IMR-90 (cell line): ENCODE measurements at regions not wholly inside any gene's neighbourhood (a gene's known extent, or its start where the extent isn't known, plus 50 kb on each side); places are given as distances from the start of the nearest gene placed in this dataset.

Experiments
- ATAC-seq: fragments of 200-7000 bp; cut with Tn5 transposase; 2 replicates; pipeline ENCODE4 v1.9.1; 2020; ENCODE audit warnings: low read depth, mild to moderate bottlenecking, moderate library complexity
- BruUV-seq: library from RNA; stranded (reverse); fragments of 400-500 nt; replicated peaks from 2 replicates; lab custom pipeline; 2021; lab: Mats Ljungman, UMichigan
- CTCF ChIA-PET: fragments of 300-600 bp; formaldehyde crosslinking; extraction: SDS; loops from one replicate; lab custom pipeline; 2021; ENCODE audit warnings: antibody characterized with exemption; lab: Yijun Ruan, JAX
- POLR2A ChIA-PET: fragments of 300-600 bp; sonication (Branson Sonifier 250); formaldehyde crosslinking; loops from one replicate; lab custom pipeline; 2022; ENCODE audit warnings: antibody characterized with exemption; ENCODE audit not compliant: unreplicated experiment; lab: Charles Lee
- DNase-seq: peaks from one replicate; pipeline ENCODE4 v3.0.0; 2013
- H2AFZ ChIP-seq: replicated peaks from 2 replicates; pipeline ENCODE3; 2013; ENCODE audit warnings: low read length, mild to moderate bottlenecking; ENCODE audit not compliant: poor library complexity
- H2AK5ac ChIP-seq: 2 replicates; pipeline ENCODE4 v1.6.1; 2013; ENCODE audit warnings: low read depth, low read length, inconsistent platforms
- H2AK9ac ChIP-seq: replicated peaks from 2 replicates; pipeline ENCODE3; 2013; ENCODE audit warnings: mild to moderate bottlenecking, low read depth, low read length, moderate library complexity; ENCODE audit not compliant: poor library complexity
- H2BK120ac ChIP-seq: 2 replicates; pipeline ENCODE4 v1.6.1; 2013; ENCODE audit warnings: low read depth, low read length, inconsistent platforms
- H2BK15ac ChIP-seq: 3 replicates; pipeline ENCODE4 v1.6.1; 2013; ENCODE audit warnings: low read depth, low read length, inconsistent platforms
- H2BK20ac ChIP-seq: 2 replicates; pipeline ENCODE4 v1.6.1; 2013; ENCODE audit warnings: low read depth, mild to moderate bottlenecking, inconsistent platforms, low read length, moderate library complexity
- H2BK5ac ChIP-seq: 2 replicates; pipeline ENCODE4 v1.6.1; 2013; ENCODE audit warnings: mild to moderate bottlenecking, low read depth, low read length, inconsistent platforms; ENCODE audit not compliant: poor library complexity, severe bottlenecking
- H3K14ac ChIP-seq: replicated peaks from 2 replicates; pipeline ENCODE4 v1.6.1; 2013; ENCODE audit warnings: low read depth, low read length, inconsistent platforms
- H3K18ac ChIP-seq: 2 replicates; pipeline ENCODE4 v1.6.1; 2013; ENCODE audit warnings: low read depth, low read length, control low read depth
- H3K23ac ChIP-seq: 2 replicates; pipeline ENCODE4 v1.6.1; 2013; ENCODE audit warnings: low read depth, low read length, inconsistent platforms
- H3K27ac ChIP-seq: 2 replicates; pipeline ENCODE4 v1.5.1; 2013; ENCODE audit warnings: mild to moderate bottlenecking, control low read depth, low read length; ENCODE audit not compliant: insufficient read depth
- H3K27me3 ChIP-seq: 2 replicates; pipeline ENCODE4 v1.6.1; 2013; ENCODE audit warnings: low read length; ENCODE audit not compliant: control insufficient read depth, insufficient read depth
- H3K36me3 ChIP-seq: 2 replicates; pipeline ENCODE4 v1.6.1; 2013; ENCODE audit warnings: low read length, mixed read lengths; ENCODE audit not compliant: control insufficient read depth, insufficient read depth
- H3K4ac ChIP-seq: 2 replicates; pipeline ENCODE4 v1.6.1; 2013; ENCODE audit warnings: low read depth, low read length, inconsistent platforms
- H3K4me1 ChIP-seq: 2 replicates; pipeline ENCODE4 v1.6.1; 2013; ENCODE audit warnings: low read length, mixed read lengths; ENCODE audit not compliant: control insufficient read depth, insufficient read depth
- H3K4me2 ChIP-seq: 2 replicates; pipeline ENCODE4 v1.6.1; 2013; ENCODE audit warnings: low read depth, mild to moderate bottlenecking, control low read depth, low read length, moderate library complexity
- H3K4me3 ChIP-seq: 2 replicates; pipeline ENCODE4 v1.5.1; 2013; ENCODE audit warnings: low read depth, mild to moderate bottlenecking, control low read depth, low read length, moderate library complexity; ENCODE audit not compliant: insufficient read depth
- H3K56ac ChIP-seq: 2 replicates; pipeline ENCODE4 v1.6.1; 2013; ENCODE audit warnings: low read length, inconsistent platforms; ENCODE audit not compliant: insufficient read depth; ENCODE audit errors: extremely low read depth
- H3K79me1 ChIP-seq, 2 experiments: 2 replicates each; pipeline ENCODE4 v1.6.1; 2013; ENCODE audit warnings: low read length in 2 of 2, inconsistent platforms in 1 of 2, low read depth in 1 of 2
- H3K9ac ChIP-seq: 2 replicates; pipeline ENCODE4 v1.6.1; 2013; ENCODE audit warnings: low read depth, low read length, control low read depth
- H3K9me1 ChIP-seq: 2 replicates; pipeline ENCODE4 v1.6.1; 2013; ENCODE audit warnings: low read length, inconsistent platforms; ENCODE audit not compliant: insufficient read depth
- H3K9me3 ChIP-seq: 2 replicates; pipeline ENCODE4 v1.6.1; 2013; ENCODE audit warnings: low read length; ENCODE audit not compliant: control insufficient read depth, insufficient read depth
- H4K20me1 ChIP-seq: 2 replicates; pipeline ENCODE4 v1.6.1; 2013; ENCODE audit warnings: low read length, inconsistent platforms; ENCODE audit not compliant: insufficient read depth
- H4K5ac ChIP-seq: 2 replicates; pipeline ENCODE4 v1.6.1; 2013; ENCODE audit warnings: mild to moderate bottlenecking, low read depth, low read length, control low read depth
- H4K8ac ChIP-seq, 2 experiments: 2 replicates each; pipeline ENCODE4 v1.6.1; 2013; ENCODE audit warnings: low read depth in 2 of 2, low read length in 2 of 2, control low read depth in 1 of 2, inconsistent platforms in 1 of 2
- H4K91ac ChIP-seq: 2 replicates; pipeline ENCODE4 v1.6.1; 2013; ENCODE audit warnings: low read depth, low read length, inconsistent platforms; ENCODE audit not compliant: insufficient read depth
- BHLHE40 ChIP-seq: fragments of 150-350 bp; IDR thresholded peaks from 2 replicates; pipeline ENCODE4 v1.6.1; 2016; ENCODE audit warnings: mild to moderate bottlenecking, low read depth, low read length
- CEBPB ChIP-seq: IDR thresholded peaks from 2 replicates; pipeline ENCODE4 v1.6.1; 2012; ENCODE audit warnings: low read depth, low read length, improper control_type of control experiment
- CHD1 ChIP-seq: IDR thresholded peaks from 2 replicates; pipeline ENCODE4 v1.6.1; 2012; ENCODE audit warnings: low read depth, low read length, improper control_type of control experiment
- FOS ChIP-seq: fragments of 150-350 bp; IDR thresholded peaks from 2 replicates; pipeline ENCODE4 v1.6.1; 2016; ENCODE audit warnings: low read depth, low read length
- MAFK ChIP-seq: IDR thresholded peaks from 2 replicates; pipeline ENCODE4 v1.6.1; 2012; ENCODE audit warnings: low read depth, low read length, improper control_type of control experiment
- MAZ ChIP-seq: IDR thresholded peaks from 2 replicates; pipeline ENCODE4 v1.6.1; 2012; ENCODE audit warnings: low read depth, mild to moderate bottlenecking, low read length, improper control_type of control experiment, moderate library complexity, borderline replicate concordance
- MXI1 ChIP-seq: IDR thresholded peaks from 2 replicates; pipeline ENCODE4 v1.6.1; 2012; ENCODE audit warnings: low read depth, mild to moderate bottlenecking, low read length, moderate library complexity, borderline replicate concordance
- NFE2L2 ChIP-seq: fragments of 150-350 bp; IDR thresholded peaks from 2 replicates; pipeline ENCODE4 v1.6.1; 2016; ENCODE audit warnings: low read depth, mild to moderate bottlenecking, low read length
- POLR2A ChIP-seq: IDR thresholded peaks from 2 replicates; pipeline ENCODE4 v1.6.1; 2012; ENCODE audit warnings: mild to moderate bottlenecking, low read depth, low read length
- RCOR1 ChIP-seq: IDR thresholded peaks from 2 replicates; pipeline ENCODE4 v1.6.1; 2012; ENCODE audit warnings: mild to moderate bottlenecking, low read length, improper control_type of control experiment; ENCODE audit not compliant: insufficient replicate concordance
- RFX5 ChIP-seq: IDR thresholded peaks from 2 replicates; pipeline ENCODE4 v1.8.0; 2012; ENCODE audit warnings: low read depth, mild to moderate bottlenecking, low read length, moderate library complexity
- SMC3 ChIP-seq: fragments of 150-350 bp; IDR thresholded peaks from 2 replicates; pipeline ENCODE4 v1.6.1; 2016; ENCODE audit warnings: low read depth, mild to moderate bottlenecking, antibody characterized with exemption, low read length, moderate library complexity
- WGBS, 2 experiments: methylation state at CpG; one replicate each; pipeline versions ENCODE4 v1.1.5 to v1.1.7; 2013; ENCODE audit warnings: missing lambda C conversion rate in 2 of 2; ENCODE audit not compliant: insufficient read length in 1 of 2; ENCODE audit errors: extremely low coverage in 2 of 2; 5-methylcytosine and 5-hydroxymethylcytosine counted together
- dilution Hi-C: fragments of 300-500 bp; cut with HindIII; formaldehyde crosslinking; loops from one replicate; pipeline ENCODE4 v1.14.3; 2018; ENCODE audit warnings: low sequenced_read_pairs; ENCODE audit not compliant: unreplicated experiment
- in situ Hi-C: fragments of 300-500 bp; cut with MboI; formaldehyde crosslinking; loops from 3 replicates; pipeline ENCODE4 v1.14.3; 2019; ENCODE audit warnings: low sequenced_read_pairs, inconsistent platforms, mixed read lengths
- intact Hi-C: fragments of 100-400 bp; cut with micrococcal nuclease; formaldehyde crosslinking; loops from 2 replicates; pipeline ENCODE4 v1.10.0; 2022
- TF ChIP-seq, protein P1 (sequence below): conservative IDR thresholded peaks from 2 replicates; pipeline ENCODE4 v1.5.1; 2012; ENCODE audit warnings: mild to moderate bottlenecking, low read depth, low read length, improper control_type of control experiment
- TF ChIP-seq, protein P2 (sequence below): fragments of 150-350 bp; IDR thresholded peaks from 2 replicates; pipeline ENCODE4 v1.6.1; 2016; ENCODE audit warnings: low read depth, mild to moderate bottlenecking, low read length, moderate library complexity, borderline replicate concordance

DNA sequence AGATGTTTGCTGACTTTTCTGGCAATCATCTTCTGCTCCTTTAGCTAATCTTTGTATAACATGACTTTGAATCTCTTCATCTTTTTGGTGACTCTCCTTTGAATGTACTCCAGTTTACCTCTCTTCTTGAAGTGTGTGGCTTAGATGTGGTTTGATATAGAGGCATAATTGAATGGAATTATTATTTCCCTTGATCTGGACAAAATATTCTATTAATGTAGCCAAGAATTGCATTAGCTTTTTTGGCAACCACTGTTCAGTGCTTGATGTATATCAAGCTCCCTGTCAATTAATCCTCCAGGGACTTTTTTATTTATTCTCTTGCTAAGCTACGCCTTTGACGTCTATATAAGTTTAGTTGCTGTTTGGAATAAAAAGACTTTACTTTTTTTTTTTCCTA lies 490.8 kb downstream of the PCDH20 start:
- Histone ChIP-seq H4K91ac (no peak overlapping the region), H2BK5ac (no peak overlapping the region), H4K8ac (no peak overlapping the region), H3K18ac (no peak overlapping the region), H3K36me3 (no peaks in the 10 kb centered on the region), H2BK20ac (no peak overlapping the region), H4K20me1 (no peaks in the 10 kb centered on the region), H3K4me1 (no peaks in the 10 kb centered on the region), H3K4ac (no peak overlapping the region), H3K79me1 (no peaks in the 10 kb centered on the region), H2AFZ (no peak overlapping the region), H3K9ac (no peak overlapping the region), H3K27ac (no peak overlapping the region), H2BK120ac (no peak overlapping the region), H2AK9ac (no peak overlapping the region), H3K27me3 (no peaks in the 10 kb centered on the region), H3K4me2 (no peak overlapping the region), H2AK5ac (no peak overlapping the region), H3K9me3 (peaks cover 3% of the 10 kb centered on the region; the same call in 1 of the 2 replicates), H4K5ac (no peak overlapping the region), H3K9me1 (no peaks in the 10 kb centered on the region), H3K14ac (no peak overlapping the region), H3K4me3 (no peak overlapping the region), H3K23ac (no peak overlapping the region), H3K56ac (no peak overlapping the region), H2BK15ac (no peak overlapping the region)
- CTCF ChIA-PET: no interaction called here
- in situ Hi-C loops (no loop called here), intact Hi-C loops (no loop called here), dilution Hi-C loops (no loop called here)
- no TSS peak for BruUV-seq
- TF ChIP-seq MXI1: no peak
- no peak for TF ChIP-seq FOS
- TF ChIP-seq, protein P1, sequence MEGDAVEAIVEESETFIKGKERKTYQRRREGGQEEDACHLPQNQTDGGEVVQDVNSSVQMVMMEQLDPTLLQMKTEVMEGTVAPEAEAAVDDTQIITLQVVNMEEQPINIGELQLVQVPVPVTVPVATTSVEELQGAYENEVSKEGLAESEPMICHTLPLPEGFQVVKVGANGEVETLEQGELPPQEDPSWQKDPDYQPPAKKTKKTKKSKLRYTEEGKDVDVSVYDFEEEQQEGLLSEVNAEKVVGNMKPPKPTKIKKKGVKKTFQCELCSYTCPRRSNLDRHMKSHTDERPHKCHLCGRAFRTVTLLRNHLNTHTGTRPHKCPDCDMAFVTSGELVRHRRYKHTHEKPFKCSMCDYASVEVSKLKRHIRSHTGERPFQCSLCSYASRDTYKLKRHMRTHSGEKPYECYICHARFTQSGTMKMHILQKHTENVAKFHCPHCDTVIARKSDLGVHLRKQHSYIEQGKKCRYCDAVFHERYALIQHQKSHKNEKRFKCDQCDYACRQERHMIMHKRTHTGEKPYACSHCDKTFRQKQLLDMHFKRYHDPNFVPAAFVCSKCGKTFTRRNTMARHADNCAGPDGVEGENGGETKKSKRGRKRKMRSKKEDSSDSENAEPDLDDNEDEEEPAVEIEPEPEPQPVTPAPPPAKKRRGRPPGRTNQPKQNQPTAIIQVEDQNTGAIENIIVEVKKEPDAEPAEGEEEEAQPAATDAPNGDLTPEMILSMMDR: no peak
- no peak for TF ChIP-seq MAFK
- no peak for TF ChIP-seq BHLHE40
- no peak for TF ChIP-seq SMC3
- TF ChIP-seq CHD1: no peak
- TF ChIP-seq RCOR1: no peak
- TF ChIP-seq NFE2L2: no peak
- no peak for TF ChIP-seq POLR2A
- TF ChIP-seq CEBPB: no peak
- TF ChIP-seq, protein P2, sequence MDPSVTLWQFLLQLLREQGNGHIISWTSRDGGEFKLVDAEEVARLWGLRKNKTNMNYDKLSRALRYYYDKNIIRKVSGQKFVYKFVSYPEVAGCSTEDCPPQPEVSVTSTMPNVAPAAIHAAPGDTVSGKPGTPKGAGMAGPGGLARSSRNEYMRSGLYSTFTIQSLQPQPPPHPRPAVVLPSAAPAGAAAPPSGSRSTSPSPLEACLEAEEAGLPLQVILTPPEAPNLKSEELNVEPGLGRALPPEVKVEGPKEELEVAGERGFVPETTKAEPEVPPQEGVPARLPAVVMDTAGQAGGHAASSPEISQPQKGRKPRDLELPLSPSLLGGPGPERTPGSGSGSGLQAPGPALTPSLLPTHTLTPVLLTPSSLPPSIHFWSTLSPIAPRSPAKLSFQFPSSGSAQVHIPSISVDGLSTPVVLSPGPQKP: no peak
- no peak for TF ChIP-seq MAZ
- no peak for TF ChIP-seq RFX5
- POLR2A ChIA-PET: no interaction called here
- ATAC-seq: no peak
- WGBS, 2 experiments: no CpG with 5 or more reads among the region's 2 CpGs
- no peak for DNase-seq
